BE2C (cell line): ENCODE measurements at regions not wholly inside any gene's neighbourhood (a gene's known extent, or its start where the extent isn't known, plus 50 kb on each side); places are given as distances from the start of the nearest gene placed in this dataset.

Experiments
- DNase-seq: peaks from one replicate; pipeline ENCODE4 v3.0.0-alpha.2; 2020
- H3K27me3 ChIP-seq: fragments of 250-450 bp; sonication (Bioruptor Pico); 2 replicates; pipeline ENCODE4 v1.5.1; 2020; ENCODE audit warnings: mild to moderate bottlenecking
- H3K36me3 ChIP-seq: fragments of 250-450 bp; sonication (Bioruptor Pico); 2 replicates; pipeline ENCODE4 v1.5.1; 2020; ENCODE audit warnings: mild to moderate bottlenecking
- H3K4me1 ChIP-seq: fragments of 250-450 bp; sonication (Bioruptor Pico); 2 replicates; pipeline ENCODE4 v1.5.1; 2020
- H3K4me3 ChIP-seq: 2 replicates; pipeline ENCODE4 v1.5.1; 2011; ENCODE audit warnings: low read depth, low read length
- H3K9me3 ChIP-seq: fragments of 250-450 bp; sonication (Bioruptor Pico); 2 replicates; pipeline ENCODE4 v1.5.1; 2020
- TF ChIP-seq, protein P1 (sequence below): IDR thresholded peaks from 2 replicates; pipeline ENCODE4 v1.5.1; 2012; ENCODE audit warnings: mild to moderate bottlenecking, low read depth, low read length

DNA sequence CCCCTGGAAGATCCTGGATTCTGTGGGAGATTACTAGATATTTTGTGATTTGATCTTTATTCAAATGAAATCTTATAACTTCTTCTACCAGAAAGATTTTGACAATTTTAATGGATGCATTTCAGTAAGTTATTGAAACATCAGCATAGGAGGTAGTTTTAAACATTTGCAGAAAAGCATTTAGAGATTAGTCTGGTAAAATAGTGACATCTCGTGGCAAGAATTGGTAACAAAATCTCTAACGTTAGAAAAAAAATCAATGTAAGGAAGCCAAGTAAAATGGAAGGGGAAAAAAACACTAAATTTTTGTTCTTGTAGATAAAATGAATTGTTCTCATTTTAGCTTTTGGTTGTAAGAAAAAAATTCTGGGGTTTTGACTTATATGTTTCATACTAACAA, 73.3 kb downstream of the TASL start:
- Histone ChIP-seq H3K9me3 (no peaks in the 10 kb centered on the region), H3K36me3 (no peaks in the 10 kb centered on the region), H3K4me3 (no peak overlapping the region), H3K4me1 (no peaks in the 10 kb centered on the region), H3K27me3 (no peaks in the 10 kb centered on the region)
- no peak for DNase-seq
- TF ChIP-seq, protein P1, sequence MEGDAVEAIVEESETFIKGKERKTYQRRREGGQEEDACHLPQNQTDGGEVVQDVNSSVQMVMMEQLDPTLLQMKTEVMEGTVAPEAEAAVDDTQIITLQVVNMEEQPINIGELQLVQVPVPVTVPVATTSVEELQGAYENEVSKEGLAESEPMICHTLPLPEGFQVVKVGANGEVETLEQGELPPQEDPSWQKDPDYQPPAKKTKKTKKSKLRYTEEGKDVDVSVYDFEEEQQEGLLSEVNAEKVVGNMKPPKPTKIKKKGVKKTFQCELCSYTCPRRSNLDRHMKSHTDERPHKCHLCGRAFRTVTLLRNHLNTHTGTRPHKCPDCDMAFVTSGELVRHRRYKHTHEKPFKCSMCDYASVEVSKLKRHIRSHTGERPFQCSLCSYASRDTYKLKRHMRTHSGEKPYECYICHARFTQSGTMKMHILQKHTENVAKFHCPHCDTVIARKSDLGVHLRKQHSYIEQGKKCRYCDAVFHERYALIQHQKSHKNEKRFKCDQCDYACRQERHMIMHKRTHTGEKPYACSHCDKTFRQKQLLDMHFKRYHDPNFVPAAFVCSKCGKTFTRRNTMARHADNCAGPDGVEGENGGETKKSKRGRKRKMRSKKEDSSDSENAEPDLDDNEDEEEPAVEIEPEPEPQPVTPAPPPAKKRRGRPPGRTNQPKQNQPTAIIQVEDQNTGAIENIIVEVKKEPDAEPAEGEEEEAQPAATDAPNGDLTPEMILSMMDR = peak; percentile 20

DNA sequence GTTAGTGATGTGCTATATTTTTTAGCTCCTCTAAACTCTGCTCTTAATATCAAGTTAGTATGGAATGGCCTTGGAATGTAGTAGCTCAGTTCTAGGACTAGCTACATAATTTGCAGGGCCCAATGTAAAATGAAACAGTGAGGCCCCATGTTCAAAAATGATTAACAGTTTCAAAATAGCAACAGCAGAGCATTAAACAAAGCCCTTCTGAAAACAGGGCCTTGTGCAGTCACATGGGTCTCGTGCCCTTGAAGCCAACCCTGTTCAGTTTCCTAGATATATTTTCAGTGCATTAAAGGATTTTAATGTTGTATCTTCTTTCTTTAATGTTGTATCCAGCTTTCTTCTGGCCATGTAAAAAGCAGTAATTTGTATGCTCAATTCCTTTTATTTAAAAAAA, 82.1 kb downstream of the TASL start:
- H3K4me1 ChIP-seq = no peaks in the 10 kb centered on the region
- TF ChIP-seq, protein P1 = no peak
- H3K4me3 ChIP-seq = no peak overlapping the region
- no peaks in the 10 kb centered on the region for H3K9me3 ChIP-seq
- no peaks in the 10 kb centered on the region for H3K27me3 ChIP-seq
- no peak for DNase-seq
- no peaks in the 10 kb centered on the region for H3K36me3 ChIP-seq

- Histone ChIP-seq H3K4me3 (no peak overlapping the region), H3K27me3 (no peaks in the 10 kb centered on the region), H3K9me3 (no peaks in the 10 kb centered on the region), H3K4me1 (no peaks in the 10 kb centered on the region), H3K36me3 (no peaks in the 10 kb centered on the region)
- TF ChIP-seq, protein P1 = no peak
- no peak for DNase-seq
Observed at GRCh38 chrX:30493348-30493747, 84.2 kb downstream of the TASL start.

GRCh38 chrX:30489323-30489722, 88.2 kb downstream of the TASL start:
- DNase-seq = no peak
- Histone ChIP-seq H3K9me3 (no peaks in the 10 kb centered on the region), H3K4me1 (no peaks in the 10 kb centered on the region), H3K27me3 (no peaks in the 10 kb centered on the region), H3K4me3 (no peak overlapping the region), H3K36me3 (no peaks in the 10 kb centered on the region)
- TF ChIP-seq, protein P1 = no peak

GRCh38 chrX:30488092-30488491, 89.5 kb downstream of the TASL start:
- Histone ChIP-seq H3K36me3 (no peaks in the 10 kb centered on the region), H3K9me3 (no peaks in the 10 kb centered on the region), H3K4me1 (no peaks in the 10 kb centered on the region), H3K4me3 (no peak overlapping the region), H3K27me3 (no peaks in the 10 kb centered on the region)
- TF ChIP-seq, protein P1 = no peak
- DNase-seq = no peak

DNA sequence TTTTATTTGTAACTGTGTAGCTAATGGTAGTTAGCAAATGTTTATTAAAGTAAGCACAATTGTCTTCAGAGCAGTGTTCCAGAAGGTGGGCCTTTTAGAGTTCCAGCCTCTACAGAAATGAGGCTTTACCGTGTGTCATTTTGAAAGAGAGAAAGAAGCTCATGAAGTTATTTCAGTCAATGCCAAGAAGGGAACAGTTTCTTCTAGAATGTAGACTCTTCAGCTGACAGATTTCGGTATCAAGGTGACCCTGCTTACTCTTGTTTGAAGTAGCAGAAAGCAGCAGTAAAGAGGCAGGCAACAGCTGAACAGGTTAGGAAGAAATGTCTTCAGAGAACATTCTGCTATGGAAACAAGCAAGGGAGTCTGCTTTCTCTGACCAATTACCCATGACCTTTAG, 93.6 kb downstream of the TASL start:
- no peaks in the 10 kb centered on the region for H3K9me3 ChIP-seq
- TF ChIP-seq, protein P1 = no peak
- no peaks in the 10 kb centered on the region for H3K27me3 ChIP-seq
- DNase-seq = no peak
- H3K36me3 ChIP-seq = no peaks in the 10 kb centered on the region
- no peak overlapping the region for H3K4me3 ChIP-seq
- no peaks in the 10 kb centered on the region for H3K4me1 ChIP-seq
